ENCODE measurements at regions not wholly inside any gene's neighbourhood (a gene's known extent, or its start where the extent isn't known, plus 50 kb on each side); places are given as distances from the start of the nearest gene placed in this dataset.

GRCh38 chr10:83289373-83289772 lies 849.9 kb upstream of the GHITM start:
- intact Hi-C loops (cut with DNase I; ENCODE audit: low total_unique reads), result no loop called here
- DNase-seq (ENCODE audit: low spot score in 2 of 2), result no peak
- H3K4me3 ChIP-seq (ENCODE audit: low read depth, poor library complexity, severe bottlenecking), result no peak overlapping the region
- WGBS, 2 donors, result 16 to 23% methylated on average over 2 of the region's 2 CpGs
- TF ChIP-seq CTCF (IDR thresholded peaks at IDR 0.05) (no peak), POLR2A (IDR thresholded peaks at IDR 0.05) (no peak)

GRCh38 chr10:83289948-83290347 lies 849.4 kb upstream of the GHITM start:
- no peak overlapping the region for H3K4me3 ChIP-seq (ENCODE audit: low read depth, poor library complexity, severe bottlenecking)
- intact Hi-C loops (cut with DNase I; ENCODE audit: low total_unique reads), result no loop called here
- WGBS, 2 donors, result 55 to 86% methylated on average over 1 of the region's 1 CpG
- DNase-seq (ENCODE audit: low spot score in 2 of 2), result no peak
- TF ChIP-seq POLR2A (IDR thresholded peaks at IDR 0.05), result no peak
- no peak for TF ChIP-seq CTCF (IDR thresholded peaks at IDR 0.05)

- no peak overlapping the region for H3K4me3 ChIP-seq (ENCODE audit: low read depth, poor library complexity, severe bottlenecking)
- 56 to 66% methylated on average over 2 of the region's 2 CpGs for WGBS, 2 donors
- TF ChIP-seq CTCF (IDR thresholded peaks at IDR 0.05) (no peak), POLR2A (IDR thresholded peaks at IDR 0.05) (no peak)
- intact Hi-C loops (cut with DNase I; ENCODE audit: low total_unique reads), result no loop called here
- no peak for DNase-seq (ENCODE audit: low spot score in 2 of 2)
Measured at GRCh38 chr10:83301732-83302131, 837.6 kb upstream of the GHITM start.

GRCh38 chr10:83302623-83303022 lies 836.7 kb upstream of the GHITM start:
- 94 to 95% methylated on average over 1 of the region's 1 CpG for WGBS, 2 donors
- no peak for DNase-seq (ENCODE audit: low spot score in 2 of 2)
- H3K4me3 ChIP-seq (ENCODE audit: low read depth, poor library complexity, severe bottlenecking), result no peak overlapping the region
- intact Hi-C loops (cut with DNase I; ENCODE audit: low total_unique reads), result no loop called here
- TF ChIP-seq POLR2A (IDR thresholded peaks at IDR 0.05) (no peak), CTCF (IDR thresholded peaks at IDR 0.05) (no peak)

- no peak for TF ChIP-seq CTCF (IDR thresholded peaks at IDR 0.05)
- no peak for TF ChIP-seq POLR2A (IDR thresholded peaks at IDR 0.05)
- no peak overlapping the region for H3K4me3 ChIP-seq (ENCODE audit: low read depth, poor library complexity, severe bottlenecking)
- intact Hi-C loops (cut with DNase I; ENCODE audit: low total_unique reads), result no loop called here
- no peak for DNase-seq (ENCODE audit: low spot score in 2 of 2)
Measured at GRCh38 chr10:83310688-83311087, 828.6 kb upstream of the GHITM start.

- intact Hi-C loops (cut with DNase I; ENCODE audit: low total_unique reads), result no loop called here
- TF ChIP-seq POLR2A (IDR thresholded peaks at IDR 0.05) (no peak), CTCF (IDR thresholded peaks at IDR 0.05) (no peak)
- WGBS, 2 donors, result 78 to 94% methylated on average over 3 of the region's 3 CpGs
- H3K4me3 ChIP-seq (ENCODE audit: low read depth, poor library complexity, severe bottlenecking), result no peak overlapping the region
- DNase-seq (ENCODE audit: low spot score in 2 of 2), result no peak
Measured at GRCh38 chr10:83312570-83312969, 826.7 kb upstream of the GHITM start.
